PC-3 (cell line): ENCODE measurements at regions not wholly inside any gene's neighbourhood (a gene's known extent, or its start where the extent isn't known, plus 50 kb on each side); places are given as distances from the start of the nearest gene placed in this dataset.
"Not testable (repeated sequence)": the region's sequence is repeated elsewhere in the genome, so short reads cannot be mapped to it uniquely, and the experiment has no call there.

ENCODE experiments used
- CTCF ChIP-seq: fragments of 300-600 bp; sonication (generic); conservative IDR thresholded peaks from 2 replicates; pipeline ENCODE4 v1.5.1; 2017; ENCODE audit warnings: antibody characterized with exemption, low read depth, mild to moderate bottlenecking, low read length
- EZH2phosphoT487 ChIP-seq: fragments of 300-600 bp; sonication (generic); IDR thresholded peaks from 2 replicates; pipeline ENCODE4 v1.6.1; 2018; ENCODE audit warnings: mild to moderate bottlenecking, antibody characterized with exemption, low read length, borderline replicate concordance

GRCh38 chr2:238723740-238724320 is 124.1 kb upstream of the TWIST2 start:
- TF ChIP-seq CTCF, EZH2phosphoT487: not testable (repeated sequence)
